MG63 (cell line): ENCODE measurements at regions not wholly inside any gene's neighbourhood (a gene's known extent, or its start where the extent isn't known, plus 50 kb on each side); places are given as distances from the start of the nearest gene placed in this dataset.
"Not testable (repeated sequence)": the region's sequence is repeated elsewhere in the genome, so short reads cannot be mapped to it uniquely, and the experiment has no call there.

ENCODE experiments used
- DNase-seq: peaks from one replicate; pipeline ENCODE4 v3.0.0-alpha.2; 2020
- H3K27me3 ChIP-seq: fragments of 250-450 bp; sonication (Bioruptor Pico); 2 replicates; pipeline ENCODE4 v1.5.1; 2020; ENCODE audit warnings: mild to moderate bottlenecking, moderate library complexity
- H3K36me3 ChIP-seq: fragments of 250-450 bp; sonication (Bioruptor Pico); 2 replicates; pipeline ENCODE4 v1.5.1; 2020; ENCODE audit warnings: mild to moderate bottlenecking, moderate library complexity
- H3K4me3 ChIP-seq: fragments of 250-450 bp; sonication (Bioruptor Pico); 2 replicates; pipeline ENCODE4 v1.5.1; 2020; ENCODE audit warnings: mild to moderate bottlenecking, moderate library complexity
- H3K9me3 ChIP-seq: fragments of 250-450 bp; sonication (Bioruptor Pico); 2 replicates; pipeline ENCODE4 v1.5.1; 2020; ENCODE audit warnings: mild to moderate bottlenecking, moderate library complexity

GRCh38 chr7:79927116-79927515 is 207.5 kb upstream of the GNAI1 start:
- Histone ChIP-seq H3K27me3 (no peaks in the 10 kb centered on the region), H3K9me3 (no peaks in the 10 kb centered on the region; the same call in 1 of the 2 replicates), H3K36me3 (no peaks in the 10 kb centered on the region), H3K4me3 (no peak overlapping the region)
- no peak for DNase-seq

- Histone ChIP-seq H3K27me3 (no peaks in the 10 kb centered on the region), H3K9me3 (no peaks in the 10 kb centered on the region), H3K36me3 (no peaks in the 10 kb centered on the region), H3K4me3 (no peak overlapping the region)
- DNase-seq = no peak
Observed at GRCh38 chr7:79923953-79924352, 210.7 kb upstream of the GNAI1 start.

GRCh38 chr7:79922894-79923293 is 211.7 kb upstream of the GNAI1 start:
- DNase-seq = peak; percentile 48
- Histone ChIP-seq H3K4me3 (no peak overlapping the region), H3K36me3 (no peaks in the 10 kb centered on the region), H3K9me3 (no peaks in the 10 kb centered on the region), H3K27me3 (no peaks in the 10 kb centered on the region)

- Histone ChIP-seq H3K4me3 (no peak overlapping the region), H3K27me3 (no peaks in the 10 kb centered on the region), H3K36me3 (no peaks in the 10 kb centered on the region), H3K9me3 (no peaks in the 10 kb centered on the region)
- DNase-seq = no peak
Observed at GRCh38 chr7:79921976-79922375, 212.7 kb upstream of the GNAI1 start.

GRCh38 chr7:79918632-79919031 is 216.0 kb upstream of the GNAI1 start:
- not testable (repeated sequence) for H3K36me3 ChIP-seq, H3K4me3 ChIP-seq, H3K9me3 ChIP-seq, DNase-seq, H3K27me3 ChIP-seq

GRCh38 chr7:79915346-79915745 is 219.3 kb upstream of the GNAI1 start:
- H3K4me3 ChIP-seq, H3K27me3 ChIP-seq, H3K36me3 ChIP-seq, DNase-seq, H3K9me3 ChIP-seq: not testable (repeated sequence)

GRCh38 chr7:79912213-79912633 is 222.4 kb upstream of the GNAI1 start:
- H3K4me3 ChIP-seq = no peak overlapping the region
- no peaks in the 10 kb centered on the region for H3K9me3 ChIP-seq
- no peaks in the 10 kb centered on the region for H3K36me3 ChIP-seq
- DNase-seq = no peak
- no peaks in the 10 kb centered on the region for H3K27me3 ChIP-seq

- no peaks in the 10 kb centered on the region for H3K36me3 ChIP-seq
- H3K4me3 ChIP-seq = no peak overlapping the region
- no peak for DNase-seq
- no peaks in the 10 kb centered on the region for H3K27me3 ChIP-seq
- no peaks in the 10 kb centered on the region for H3K9me3 ChIP-seq
Observed at GRCh38 chr7:79911420-79911819, 223.2 kb upstream of the GNAI1 start.

GRCh38 chr7:79909176-79909575 is 225.5 kb upstream of the GNAI1 start:
- no peaks in the 10 kb centered on the region for H3K27me3 ChIP-seq
- no peak overlapping the region for H3K4me3 ChIP-seq
- DNase-seq = no peak
- H3K36me3 ChIP-seq = no peaks in the 10 kb centered on the region
- H3K9me3 ChIP-seq = no peaks in the 10 kb centered on the region

GRCh38 chr7:79897166-79897565 is 237.5 kb upstream of the GNAI1 start:
- no peak for DNase-seq
- Histone ChIP-seq H3K36me3 (no peaks in the 10 kb centered on the region), H3K9me3 (no peaks in the 10 kb centered on the region), H3K27me3 (no peaks in the 10 kb centered on the region), H3K4me3 (no peak overlapping the region)

GRCh38 chr7:79893991-79894390 is 240.6 kb upstream of the GNAI1 start:
- Histone ChIP-seq H3K27me3 (no peaks in the 10 kb centered on the region), H3K9me3 (no peaks in the 10 kb centered on the region), H3K4me3 (no peak overlapping the region), H3K36me3 (no peaks in the 10 kb centered on the region)
- no peak for DNase-seq

- no peak for DNase-seq
Observed at GRCh38 chr7:79882922-79883321, 251.7 kb upstream of the GNAI1 start.

GRCh38 chr7:79880312-79880711 is 254.3 kb upstream of the GNAI1 start:
- DNase-seq = no peak

More at GRCh38 chr7:79882922-79883321, 251.7 kb upstream of the GNAI1 start:
- Histone ChIP-seq H3K4me3 (no peak overlapping the region), H3K36me3 (no peaks in the 10 kb centered on the region), H3K9me3 (no peaks in the 10 kb centered on the region), H3K27me3 (no peaks in the 10 kb centered on the region)

GRCh38 chr7:79877874-79878465 is 256.7 kb upstream of the GNAI1 start:
- no peaks in the 10 kb centered on the region for H3K9me3 ChIP-seq
- H3K36me3 ChIP-seq = no peaks in the 10 kb centered on the region
- no peak for DNase-seq
- no peaks in the 10 kb centered on the region for H3K27me3 ChIP-seq
- H3K4me3 ChIP-seq = no peak overlapping the region

More at GRCh38 chr7:79880312-79880711, 254.3 kb upstream of the GNAI1 start:
- H3K9me3 ChIP-seq = no peaks in the 10 kb centered on the region
- no peak overlapping the region for H3K4me3 ChIP-seq
- no peaks in the 10 kb centered on the region for H3K36me3 ChIP-seq
- no peaks in the 10 kb centered on the region for H3K27me3 ChIP-seq

- Histone ChIP-seq H3K27me3 (no peaks in the 10 kb centered on the region), H3K4me3 (no peak overlapping the region), H3K9me3 (no peaks in the 10 kb centered on the region), H3K36me3 (no peaks in the 10 kb centered on the region)
- DNase-seq = peak; percentile 68
Observed at GRCh38 chr7:79876848-79877252, 257.8 kb upstream of the GNAI1 start.

- no peaks in the 10 kb centered on the region for H3K36me3 ChIP-seq
- no peak overlapping the region for H3K4me3 ChIP-seq
- H3K27me3 ChIP-seq = no peaks in the 10 kb centered on the region
- H3K9me3 ChIP-seq = no peaks in the 10 kb centered on the region
- DNase-seq = no peak
Observed at GRCh38 chr7:79874797-79875196, 259.8 kb upstream of the GNAI1 start.

GRCh38 chr7:79872176-79872575 is 262.5 kb upstream of the GNAI1 start:
- Histone ChIP-seq H3K36me3 (no peaks in the 10 kb centered on the region), H3K4me3 (no peak overlapping the region), H3K9me3 (no peaks in the 10 kb centered on the region), H3K27me3 (no peaks in the 10 kb centered on the region)
- DNase-seq = no peak

- Histone ChIP-seq H3K4me3 (no peak overlapping the region), H3K9me3 (no peaks in the 10 kb centered on the region), H3K36me3 (no peaks in the 10 kb centered on the region), H3K27me3 (no peaks in the 10 kb centered on the region)
- DNase-seq = no peak
Observed at GRCh38 chr7:79868010-79868409, 266.6 kb upstream of the GNAI1 start.
